ENCODE measurements at regions not wholly inside any gene's neighbourhood (a gene's known extent, or its start where the extent isn't known, plus 50 kb on each side); places are given as distances from the start of the nearest gene placed in this dataset.

GRCh38 chr3:139758654-139759291, 81.0 kb upstream of the NMNAT3 start:
- peak; percentile 40 to 47 for ATAC-seq
- Mint-ChIP-seq H3K36me3 (no peaks in the 10 kb centered on the region), H3K9me3 (no peaks in the 10 kb centered on the region), H3K27ac (no peak overlapping the region)
- DNase-seq (ENCODE audit: low spot score in 2 of 2) = no peak

GRCh38 chr3:139757448-139758030, 79.8 kb upstream of the NMNAT3 start:
- no peaks in the 10 kb centered on the region for H3K36me3 Mint-ChIP-seq
- ATAC-seq = no peak
- no peak overlapping the region for H3K27ac Mint-ChIP-seq
- no peak for DNase-seq (ENCODE audit: low spot score in 2 of 2)
- H3K9me3 Mint-ChIP-seq = no peaks in the 10 kb centered on the region

- DNase-seq (ENCODE audit: low spot score in 2 of 2) (no peak), ATAC-seq (peak; percentile 40 to 50)
- Mint-ChIP-seq H3K9me3 (no peaks in the 10 kb centered on the region), H3K27ac (no peak overlapping the region), H3K36me3 (no peaks in the 10 kb centered on the region)
These were observed 78.8 kb upstream of the NMNAT3 start for GRCh38 chr3:139756529-139757103.

GRCh38 chr3:139755551-139755950, 77.8 kb upstream of the NMNAT3 start:
- no peak for DNase-seq (ENCODE audit: low spot score in 2 of 2)
- Mint-ChIP-seq H3K36me3 (peaks cover 0 to 5% of the 10 kb centered on the region in 2 donors), H3K27ac (no peak overlapping the region), H3K9me3 (peaks cover 5 to 6% of the 10 kb centered on the region in 2 donors)
- no peak for ATAC-seq

GRCh38 chr3:139751789-139752188, 74.0 kb upstream of the NMNAT3 start:
- Mint-ChIP-seq H3K36me3 (peaks cover 0 to 8% of the 10 kb centered on the region in 2 donors), H3K27ac (no peak overlapping the region), H3K9me3 (peaks cover 5 to 25% of the 10 kb centered on the region in 2 donors)
- DNase-seq (ENCODE audit: low spot score in 2 of 2) (no peak), ATAC-seq (no peak)

GRCh38 chr3:139746481-139746880, 68.7 kb upstream of the NMNAT3 start:
- no peak for DNase-seq (ENCODE audit: low spot score in 2 of 2)
- ATAC-seq = no peak
- H3K27ac Mint-ChIP-seq = no peak overlapping the region
- peaks cover 0 to 8% of the 10 kb centered on the region in 2 donors for H3K36me3 Mint-ChIP-seq
- peaks cover 5 to 27% of the 10 kb centered on the region in 2 donors for H3K9me3 Mint-ChIP-seq

GRCh38 chr3:139745831-139746230, 68.1 kb upstream of the NMNAT3 start:
- Mint-ChIP-seq H3K36me3 (peaks cover 0 to 5% of the 10 kb centered on the region in 2 donors), H3K9me3 (peaks cover 1 to 24% of the 10 kb centered on the region in 2 donors), H3K27ac (no peak overlapping the region)
- ATAC-seq (no peak), DNase-seq (ENCODE audit: low spot score in 2 of 2) (no peak)

- no peaks in the 10 kb centered on the region for H3K9me3 Mint-ChIP-seq
- no peaks in the 10 kb centered on the region for H3K36me3 Mint-ChIP-seq
- DNase-seq (ENCODE audit: low spot score in 2 of 2) (no peak), ATAC-seq (no peak)
- no peak overlapping the region for H3K27ac Mint-ChIP-seq
These were observed 60.9 kb upstream of the NMNAT3 start for GRCh38 chr3:139738697-139739096.

- Mint-ChIP-seq H3K36me3 (no peaks in the 10 kb centered on the region), H3K27ac (no peak overlapping the region), H3K9me3 (peaks cover 0 to 6% of the 10 kb centered on the region in 2 donors)
- DNase-seq (ENCODE audit: low spot score in 2 of 2) (no peak), ATAC-seq (no peak)
These were observed 60.0 kb upstream of the NMNAT3 start for GRCh38 chr3:139737682-139738361.

- H3K27ac Mint-ChIP-seq = no peak overlapping the region
- H3K36me3 Mint-ChIP-seq = no peaks in the 10 kb centered on the region
- no peak for DNase-seq (ENCODE audit: low spot score in 2 of 2)
- peaks cover 0 to 6% of the 10 kb centered on the region in 2 donors for H3K9me3 Mint-ChIP-seq
- ATAC-seq = no peak
These were observed 57.4 kb upstream of the NMNAT3 start for GRCh38 chr3:139735191-139735590.

GRCh38 chr3:139732729-139733128, 55.0 kb upstream of the NMNAT3 start:
- DNase-seq (ENCODE audit: low spot score in 2 of 2) (no peak), ATAC-seq (no peak)
- Mint-ChIP-seq H3K36me3 (no peaks in the 10 kb centered on the region), H3K9me3 (peaks cover 0 to 6% of the 10 kb centered on the region in 2 donors), H3K27ac (no peak overlapping the region)

GRCh38 chr3:139729300-139729699, 51.5 kb upstream of the NMNAT3 start:
- ATAC-seq = no peak
- no peak overlapping the region for H3K27ac Mint-ChIP-seq
- no peak for DNase-seq (ENCODE audit: low spot score in 2 of 2)
- H3K9me3 Mint-ChIP-seq = peaks cover 0 to 6% of the 10 kb centered on the region in 2 donors
- H3K36me3 Mint-ChIP-seq = no peaks in the 10 kb centered on the region

- no peak for DNase-seq (ENCODE audit: low spot score in 2 of 2)
- peaks cover 0 to 4% of the 10 kb centered on the region in 2 donors for H3K9me3 Mint-ChIP-seq
- H3K36me3 Mint-ChIP-seq = no peaks in the 10 kb centered on the region
- ATAC-seq = no peak
- no peak overlapping the region for H3K27ac Mint-ChIP-seq
These were observed 50.6 kb upstream of the NMNAT3 start for GRCh38 chr3:139728414-139728813.

Data from activated naive CD4-positive, alpha-beta T cell treated with anti-CD3 and anti-CD28 coated beads, Interleukin-2, amount 50 U/mL, for 72 hours (primary cell).